NCI-H1694 treated with DMSO at 0.1 percent for 48 hours (cell line): ENCODE measurements at regions not wholly inside any gene's neighbourhood (a gene's known extent, or its start where the extent isn't known, plus 50 kb on each side); places are given as distances from the start of the nearest gene placed in this dataset.

Experiments used
- DNase-seq: peaks from one replicate; lab custom pipeline; 2025; lab: John Stamatoyannopoulos, UW

DNA sequence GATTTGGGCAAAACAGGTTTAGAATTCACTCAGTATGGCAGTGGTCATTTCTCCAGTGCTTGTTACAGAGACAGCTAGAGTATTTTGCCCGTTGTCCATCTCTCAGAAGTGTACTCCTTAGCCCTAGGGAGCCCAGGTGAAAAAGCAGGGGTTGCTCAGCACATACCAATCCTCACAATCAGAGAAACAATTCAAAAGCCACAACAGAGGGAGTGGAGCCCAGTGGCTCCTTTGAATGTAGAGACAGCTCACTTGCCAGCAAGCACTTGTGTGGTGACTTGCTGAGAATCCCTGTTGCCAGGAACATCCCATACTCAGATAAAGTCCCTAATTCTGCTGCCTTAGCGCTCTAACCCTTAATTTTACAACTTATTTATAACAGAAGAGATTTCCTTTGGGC lies 1488.3 kb downstream of the RPA4 start:
- no peak for DNase-seq

DNA sequence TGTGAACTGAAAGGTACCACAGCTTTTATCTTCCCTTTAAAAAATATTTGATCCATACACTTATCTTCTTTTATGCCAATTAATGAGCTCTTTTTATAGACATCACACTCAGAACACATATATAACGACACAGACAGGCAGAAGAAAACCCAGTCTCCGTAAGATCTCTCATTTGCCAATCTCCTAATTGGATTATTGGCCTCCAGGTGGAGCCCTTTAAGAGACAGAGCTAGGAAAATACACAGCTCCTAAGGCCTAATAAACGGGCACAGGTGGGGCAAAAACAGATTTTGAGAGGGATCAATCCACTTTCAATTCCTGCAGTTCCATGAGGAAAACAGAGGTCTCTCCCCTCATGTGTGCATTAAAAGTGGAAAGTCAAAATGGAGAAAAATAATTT lies 1495.4 kb downstream of the RPA4 start:
- no peak for DNase-seq

DNA sequence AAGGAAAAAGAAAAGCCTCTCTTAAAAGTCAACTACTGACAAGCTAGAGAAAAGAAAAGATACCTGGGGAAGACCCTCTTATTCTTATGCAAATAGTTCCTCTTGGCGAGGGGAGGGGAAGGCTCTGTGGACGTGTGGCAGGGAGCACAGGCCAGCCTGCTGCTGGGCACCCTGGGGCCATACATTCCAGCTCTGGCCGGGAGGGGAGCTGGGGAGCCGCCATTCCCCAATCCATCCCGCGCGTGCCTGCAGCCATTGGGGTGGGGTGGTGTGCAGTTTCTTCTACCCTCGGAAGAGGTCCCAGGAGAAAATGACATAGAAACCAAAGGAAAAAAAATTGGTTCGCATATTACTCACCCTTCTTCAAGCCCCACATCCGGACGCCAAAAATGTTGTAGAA lies 1496.4 kb downstream of the RPA4 start:
- no peak for DNase-seq

DNA sequence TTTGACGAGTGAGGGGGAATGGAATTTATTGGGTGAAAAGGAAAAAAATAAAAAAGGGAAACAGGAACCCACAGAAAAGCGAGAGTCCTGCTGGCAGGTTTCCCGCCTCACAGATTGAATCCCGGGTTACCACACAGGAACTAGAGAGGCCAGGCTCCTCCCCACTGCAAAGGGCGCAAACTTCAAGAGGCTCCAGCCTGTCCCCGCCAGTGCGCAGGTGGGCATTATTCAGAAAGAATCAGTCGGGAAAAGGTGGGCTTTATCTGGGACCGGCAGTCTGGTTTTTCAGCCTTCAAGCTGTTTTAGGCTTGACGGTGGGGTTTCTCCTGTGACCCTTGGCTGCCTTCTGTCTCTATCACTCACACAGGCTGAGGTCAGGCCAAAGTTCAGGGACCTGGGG lies 1496.8 kb downstream of the RPA4 start:
- DNase-seq: no peak

DNA sequence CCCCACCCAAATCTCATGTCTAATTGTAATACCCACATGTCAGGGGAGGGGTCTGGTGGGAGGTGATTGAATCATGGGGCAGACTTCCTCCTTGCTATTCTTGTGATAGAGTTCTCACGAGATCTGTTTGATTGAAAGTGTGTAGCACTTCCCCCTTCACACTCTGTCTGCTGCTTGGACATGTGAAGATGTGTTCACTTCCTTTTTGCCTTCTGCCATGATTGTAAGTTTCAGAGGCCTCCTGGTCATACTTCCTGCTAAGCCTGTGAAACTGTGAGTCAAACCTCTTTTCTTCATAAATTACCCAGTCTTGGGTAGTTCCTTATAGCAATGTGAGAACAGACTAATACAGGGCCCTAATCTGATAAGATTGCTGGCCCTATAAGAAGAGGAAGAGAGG lies 1514.8 kb downstream of the RPA4 start:
- DNase-seq: no peak

DNA sequence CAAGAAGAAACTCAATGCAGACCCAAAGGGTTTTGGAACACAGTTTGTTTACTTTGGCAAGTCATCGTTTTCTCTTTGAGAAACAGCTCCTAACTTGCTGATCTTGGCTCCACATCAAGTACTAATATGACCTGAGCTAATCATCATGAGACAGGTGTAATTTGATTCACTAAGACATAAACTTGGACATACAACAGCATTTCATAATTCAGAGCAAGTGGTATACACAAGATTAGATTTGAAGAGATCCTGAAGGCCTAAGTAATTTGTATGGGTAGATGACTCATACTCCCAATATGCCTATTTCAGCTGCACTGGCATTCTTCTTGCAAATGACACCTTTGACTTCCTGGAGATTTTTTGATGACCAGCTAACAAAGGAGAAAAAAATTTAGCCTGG lies 1521.7 kb downstream of the RPA4 start:
- no peak for DNase-seq

DNA sequence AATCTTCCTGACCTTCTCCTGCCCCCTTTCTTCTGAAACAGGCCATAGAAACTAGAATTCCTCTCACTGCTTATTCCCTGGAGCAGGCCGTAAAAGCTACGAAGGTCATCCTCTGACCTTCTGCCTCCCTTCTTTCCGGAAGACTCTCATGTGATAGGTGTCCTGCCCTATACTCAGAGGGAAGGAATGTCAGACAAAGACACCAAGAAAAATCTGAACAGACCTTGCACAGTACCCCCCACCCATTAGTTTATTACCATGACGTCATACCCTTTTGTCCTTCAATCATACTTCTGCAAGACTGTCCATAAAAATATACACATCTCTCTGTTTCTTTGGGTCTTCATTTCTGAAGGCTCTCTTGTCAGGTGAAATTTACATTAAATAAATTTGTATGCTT lies 1523.9 kb downstream of the RPA4 start:
- DNase-seq: no peak

DNA sequence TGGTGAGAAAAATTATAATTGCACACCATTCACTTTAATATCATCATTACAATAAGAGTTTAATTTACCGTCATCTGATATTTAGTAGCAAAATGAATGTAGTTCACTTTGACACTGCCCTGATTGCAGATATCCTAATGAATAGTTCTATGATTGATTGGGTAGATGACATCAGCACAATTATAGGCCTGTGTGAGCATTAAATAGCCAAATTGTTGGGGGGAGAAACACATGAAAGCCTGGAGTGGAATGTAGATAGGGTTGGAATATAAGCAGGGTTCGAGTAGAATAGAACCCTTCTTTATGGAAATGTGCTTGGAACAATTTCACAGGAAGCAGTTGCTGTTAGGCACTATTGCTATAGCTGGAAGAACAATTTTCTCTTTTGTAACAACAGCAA lies 1526.2 kb downstream of the RPA4 start:
- no peak for DNase-seq

DNA sequence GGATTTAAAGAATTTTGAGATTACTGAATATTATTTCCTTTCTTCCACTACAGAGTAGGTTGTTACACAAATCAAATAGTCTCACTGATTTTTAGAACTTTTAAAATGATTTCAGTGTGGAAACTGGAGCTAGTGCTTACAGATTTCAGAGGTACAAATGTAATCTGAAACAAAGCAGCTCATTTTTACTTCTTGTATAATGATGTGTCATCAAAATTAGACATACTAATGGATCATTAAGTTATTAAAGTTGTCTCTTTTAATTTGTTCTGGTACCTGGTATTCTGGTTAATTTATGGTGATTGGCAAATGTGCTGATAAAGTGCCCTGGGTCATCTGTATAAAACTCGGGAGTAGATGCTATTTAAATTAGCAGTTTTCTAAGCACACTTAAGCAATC lies 1528.3 kb downstream of the RPA4 start:
- no peak for DNase-seq

DNA sequence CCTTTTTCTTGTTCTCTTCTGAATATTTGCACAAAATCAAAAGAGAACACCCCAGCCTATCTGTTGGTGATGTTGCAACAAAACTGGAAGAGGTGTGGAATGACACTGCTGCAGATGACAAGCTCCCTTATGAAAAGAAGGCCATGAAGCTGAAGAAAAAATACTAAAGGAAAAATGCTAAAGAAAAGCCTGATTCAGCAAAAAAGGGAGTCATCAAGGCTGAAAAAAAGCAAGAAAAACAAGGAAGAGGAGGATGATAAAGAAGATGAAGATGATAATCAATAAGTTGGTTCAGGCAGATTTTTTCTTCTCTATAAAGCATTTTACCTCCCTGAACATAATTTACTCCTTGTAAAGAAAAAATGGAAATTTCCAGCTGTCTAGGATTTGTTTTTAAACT lies 1538.8 kb downstream of the RPA4 start:
- no peak for DNase-seq

DNA sequence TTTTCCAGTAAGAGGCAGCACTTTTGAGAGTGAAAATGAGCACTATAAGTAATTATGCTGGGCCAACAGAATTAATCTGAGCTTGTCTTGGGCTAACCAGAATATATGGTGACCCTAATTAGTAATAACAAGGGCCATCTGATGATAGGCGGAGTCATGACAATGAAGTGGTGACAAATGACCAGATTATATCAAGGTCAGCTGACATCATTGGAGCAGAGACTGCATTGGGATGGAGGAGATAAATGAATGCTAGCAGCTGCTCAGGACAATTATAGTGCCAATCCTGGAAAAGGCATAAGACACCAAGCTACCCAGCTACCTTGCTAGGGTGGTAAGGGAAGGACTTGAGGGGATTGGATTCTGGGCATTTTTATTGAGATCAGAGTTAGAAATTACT lies 1548.7 kb downstream of the RPA4 start:
- DNase-seq: no peak

DNA sequence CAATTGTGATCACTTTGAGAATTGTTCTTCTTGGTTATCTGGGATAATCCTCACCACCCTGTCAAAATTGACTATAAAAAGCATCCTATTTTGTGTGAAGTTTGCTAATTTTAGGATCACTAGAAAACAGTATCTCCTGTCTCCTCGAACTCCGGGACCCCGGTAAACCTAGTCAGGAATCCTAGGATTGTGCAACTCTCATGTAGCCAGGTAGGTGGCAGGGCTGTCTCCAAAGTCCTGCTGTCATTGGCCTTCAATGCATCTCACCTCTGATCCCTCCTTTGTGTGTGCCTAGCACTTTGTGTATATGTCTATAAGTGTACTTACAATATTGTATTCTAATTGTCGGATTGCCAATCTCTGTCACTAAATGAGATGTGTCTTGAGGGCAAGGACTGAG lies 1564.8 kb downstream of the RPA4 start:
- no peak for DNase-seq

DNA sequence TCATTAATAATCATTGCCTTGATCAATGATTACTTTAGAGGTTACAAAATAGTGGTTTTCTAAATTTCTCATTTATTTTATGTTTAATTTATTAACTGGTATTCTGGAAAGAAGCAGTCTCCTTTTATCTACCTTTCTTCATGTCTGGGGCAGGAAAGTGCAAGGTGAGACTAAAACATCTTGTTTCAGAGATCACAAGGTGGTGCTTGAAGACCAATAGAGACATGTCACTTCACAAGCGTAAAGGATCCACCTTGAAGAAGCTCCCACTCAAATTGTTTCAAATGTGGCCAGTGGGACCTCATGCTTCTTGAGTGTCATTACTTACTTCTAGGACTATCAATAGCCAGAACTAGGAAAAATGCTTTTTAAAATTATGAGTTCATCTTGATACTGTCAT lies 1568.7 kb downstream of the RPA4 start:
- no peak for DNase-seq

DNA sequence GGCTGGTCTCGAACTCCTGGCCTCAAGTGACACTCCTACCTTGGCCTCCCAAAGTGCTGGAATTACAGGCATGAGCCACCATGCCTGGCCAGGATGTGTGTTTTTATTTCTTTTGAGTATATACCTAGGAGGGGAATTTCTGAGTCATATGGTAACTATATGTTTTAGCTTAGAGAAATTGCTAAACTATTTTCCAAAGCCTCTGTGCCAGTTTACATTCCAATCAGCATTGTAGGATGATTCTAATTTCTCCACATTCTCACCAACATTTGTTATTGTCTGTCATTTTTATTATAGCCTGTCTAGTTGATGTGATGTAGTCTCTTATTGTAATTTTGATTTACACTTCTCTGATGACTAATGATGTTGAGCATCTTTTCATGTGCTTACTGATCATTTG lies 1576.0 kb downstream of the RPA4 start:
- no peak for DNase-seq

DNA sequence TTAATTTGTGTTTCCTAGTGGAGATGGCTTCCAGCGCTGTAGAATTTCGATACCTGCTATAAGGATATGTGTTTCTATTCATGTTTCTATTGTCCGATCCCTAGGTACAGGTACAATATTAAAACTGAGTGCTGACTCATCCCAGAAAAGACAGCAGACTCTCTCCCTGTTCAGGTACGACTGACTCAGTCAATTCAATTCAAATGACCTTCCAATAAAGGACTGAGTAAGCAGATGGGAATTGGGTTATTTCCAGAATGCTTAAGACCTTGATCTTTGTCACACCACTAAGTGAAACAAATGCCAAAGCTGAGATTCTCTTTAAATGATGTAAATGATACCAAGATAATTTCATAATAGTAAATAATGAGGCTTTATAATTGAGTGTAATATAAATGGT lies 1596.9 kb downstream of the RPA4 start:
- no peak for DNase-seq

DNA sequence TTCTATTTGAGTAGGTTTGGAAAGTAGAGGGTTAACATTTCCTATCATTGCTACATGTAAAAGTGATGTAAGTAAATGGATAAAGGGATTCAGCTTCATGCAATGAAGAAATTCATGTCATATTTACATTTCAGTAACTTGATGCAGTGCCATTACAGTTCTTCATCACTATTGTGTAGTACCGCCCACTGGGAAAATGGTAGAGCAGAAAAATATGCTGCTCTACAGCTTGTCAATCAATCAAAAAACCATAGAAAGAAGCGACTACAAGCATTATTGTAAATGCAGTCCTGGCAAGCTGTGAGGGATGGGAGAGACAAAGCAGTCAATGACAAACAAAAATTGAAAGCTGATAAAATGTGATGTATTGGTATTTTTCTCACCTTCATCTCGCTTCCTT lies 1597.9 kb downstream of the RPA4 start:
- DNase-seq: no peak

DNA sequence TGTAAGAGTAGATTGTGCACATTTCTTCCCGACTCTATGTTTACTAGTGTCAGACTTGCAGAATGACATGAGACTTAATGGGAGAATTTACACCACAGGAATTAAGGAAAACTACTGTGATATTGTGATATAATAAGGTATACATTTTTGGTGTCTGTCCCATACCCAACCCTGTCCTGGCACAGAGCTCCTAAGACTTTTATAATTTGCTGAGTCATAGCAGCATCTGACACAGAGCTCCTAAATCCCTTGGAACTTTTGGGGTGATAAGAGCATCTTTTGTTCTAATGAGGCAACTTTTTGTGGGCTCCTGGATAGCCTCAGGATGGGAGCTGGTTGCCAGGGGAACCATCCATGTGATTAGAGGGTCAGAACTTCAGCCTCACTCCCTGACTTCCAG lies 1607.0 kb downstream of the RPA4 start:
- no peak for DNase-seq

DNA sequence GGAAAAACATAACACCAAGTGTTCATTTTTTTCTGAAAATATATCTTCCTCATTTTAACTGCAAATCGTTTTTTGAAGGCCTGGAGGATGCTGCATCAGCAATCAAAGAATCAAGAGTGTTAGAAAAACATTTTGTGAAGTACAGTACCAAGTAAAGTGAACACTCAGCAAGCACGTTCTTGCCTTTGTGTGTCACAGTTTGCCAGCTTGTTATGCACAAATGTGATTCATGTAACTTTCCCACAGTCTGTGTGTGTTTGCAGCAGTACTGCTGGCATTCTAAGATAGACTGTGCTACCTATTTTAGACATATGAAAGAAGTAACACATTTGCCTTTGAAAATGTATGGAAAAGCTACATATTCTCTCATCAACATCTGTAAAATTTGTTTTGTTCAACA lies 1617.7 kb downstream of the RPA4 start:
- DNase-seq: no peak

DNA sequence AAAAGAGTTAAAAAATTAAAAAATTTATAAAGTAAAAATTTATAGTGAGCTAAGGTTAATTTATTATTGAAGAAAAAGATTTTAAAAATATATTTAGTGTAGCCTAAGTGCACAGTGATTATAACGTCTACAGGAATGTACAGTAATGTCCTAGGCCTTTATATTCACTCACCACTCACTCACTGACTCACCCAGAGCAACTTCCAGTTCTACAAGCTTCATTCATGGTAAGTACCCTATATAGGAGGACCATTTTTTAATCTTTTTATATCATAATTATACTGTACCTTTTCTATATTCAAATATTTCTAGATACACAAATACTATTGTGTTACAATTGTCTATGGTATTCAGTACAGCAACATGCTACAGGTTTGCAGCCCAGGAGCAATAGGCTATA lies 1623.2 kb downstream of the RPA4 start:
- DNase-seq: no peak

DNA sequence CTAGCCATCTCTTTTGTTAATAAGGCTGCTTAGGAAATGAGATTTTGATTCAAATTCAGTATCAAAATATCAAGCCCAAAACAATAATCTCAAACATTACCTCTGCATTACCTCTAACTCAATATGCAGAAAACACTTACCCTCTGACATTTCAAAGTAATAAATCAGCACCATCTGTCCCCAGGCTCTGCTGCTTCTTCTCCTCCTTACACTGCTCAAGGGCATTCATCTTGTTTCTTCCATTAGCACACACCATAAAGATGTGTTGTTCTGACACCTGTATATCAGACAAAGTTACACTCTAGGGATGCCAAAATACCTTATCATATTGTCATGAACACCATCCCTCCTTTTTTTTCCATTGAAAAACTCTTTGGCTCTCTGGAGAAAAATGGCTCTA lies 1630.3 kb downstream of the RPA4 start:
- no peak for DNase-seq

DNA sequence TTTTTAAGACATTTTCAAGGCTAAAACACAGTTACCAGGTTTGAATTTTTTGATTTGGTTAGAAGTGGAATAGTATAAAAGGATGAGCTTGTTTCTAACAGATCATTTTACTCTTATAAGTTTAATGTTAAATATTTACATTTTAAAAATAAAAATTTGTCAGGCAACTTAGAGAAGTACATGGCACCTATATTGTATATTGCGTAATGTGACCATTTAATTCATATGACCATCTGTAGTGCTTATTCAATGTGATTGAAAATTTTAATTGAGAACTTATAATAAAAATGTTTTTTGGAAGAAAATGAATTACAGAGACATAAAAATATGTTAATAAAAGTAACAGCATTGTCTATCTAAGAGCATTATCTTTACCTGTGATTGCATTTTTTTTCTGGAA lies 1632.4 kb downstream of the RPA4 start:
- no peak for DNase-seq

DNA sequence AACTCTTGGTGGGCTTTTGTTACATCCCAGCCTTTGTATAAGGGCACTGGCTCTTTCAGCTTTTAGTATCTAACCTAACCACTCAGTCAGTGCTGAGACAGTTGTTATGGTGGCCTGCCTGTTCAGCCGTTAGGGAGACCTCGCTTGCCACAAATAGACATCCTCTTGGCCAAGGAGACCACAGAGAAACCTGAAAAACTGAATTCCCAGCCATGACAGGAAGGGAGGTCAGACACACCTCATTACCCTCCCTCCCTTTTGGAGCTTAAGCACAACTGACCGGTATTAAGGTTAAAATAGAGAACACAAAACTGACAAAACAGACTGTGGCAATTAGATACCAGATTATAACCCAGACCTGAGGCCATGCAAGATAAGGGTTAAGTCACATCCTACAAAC lies 1639.3 kb downstream of the RPA4 start:
- DNase-seq: no peak

DNA sequence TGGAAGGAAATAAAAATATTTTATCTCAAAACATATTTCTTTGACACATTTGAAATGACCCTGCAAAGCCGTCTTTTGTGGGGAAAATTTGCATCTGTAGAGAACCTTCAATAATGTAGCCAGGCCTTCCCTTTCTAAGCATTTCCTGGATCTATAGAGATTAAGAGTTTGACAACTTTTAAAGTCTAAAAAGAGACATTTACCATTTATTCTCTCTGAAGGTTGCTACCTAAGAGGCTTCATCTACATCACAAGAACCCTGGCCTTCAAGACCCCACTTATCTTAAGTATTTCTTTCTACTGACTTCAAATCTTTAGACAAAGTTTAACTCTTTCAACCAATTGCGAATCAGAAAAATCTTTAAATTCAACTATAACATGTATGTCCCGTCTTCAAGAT lies 1639.8 kb downstream of the RPA4 start:
- no peak for DNase-seq

DNA sequence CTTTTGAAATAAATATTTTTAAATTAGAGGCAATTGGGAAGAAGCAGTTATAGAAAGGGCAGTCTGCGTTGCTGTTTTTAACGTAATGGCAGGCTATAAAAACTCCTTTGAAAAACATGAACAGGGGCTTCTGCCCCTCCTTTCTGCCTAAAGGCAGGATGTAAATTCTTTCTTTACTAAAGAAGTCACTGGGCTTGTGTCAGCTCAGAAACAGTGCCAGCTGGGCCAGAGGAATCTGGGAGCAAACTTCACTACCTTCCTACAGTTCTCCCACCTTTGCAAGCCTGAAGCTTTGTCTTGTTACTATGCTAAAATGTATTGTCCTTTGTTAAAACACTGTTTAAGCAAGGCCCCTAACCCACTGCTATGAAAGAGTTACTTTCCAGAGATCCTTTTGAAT lies 1664.8 kb downstream of the RPA4 start:
- DNase-seq: no peak

DNA sequence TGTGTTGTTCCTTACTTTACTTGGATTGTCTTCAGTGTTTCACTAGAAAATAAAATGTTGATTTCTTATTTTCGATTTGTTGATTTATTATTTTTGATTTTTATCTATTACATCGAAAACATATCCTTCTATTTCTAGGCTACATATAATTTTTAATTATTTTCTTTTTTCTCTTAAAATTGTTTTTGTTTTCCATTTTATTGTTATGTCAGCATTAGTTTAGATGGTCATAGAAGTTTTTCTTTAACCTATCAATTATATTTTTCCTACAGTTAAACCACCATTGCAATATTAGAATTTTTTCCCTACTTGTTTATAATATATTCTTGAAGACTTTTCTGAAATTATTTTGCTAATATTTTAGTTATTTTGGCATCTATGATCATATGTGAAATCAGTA lies 1685.1 kb downstream of the RPA4 start:
- DNase-seq: no peak

DNA sequence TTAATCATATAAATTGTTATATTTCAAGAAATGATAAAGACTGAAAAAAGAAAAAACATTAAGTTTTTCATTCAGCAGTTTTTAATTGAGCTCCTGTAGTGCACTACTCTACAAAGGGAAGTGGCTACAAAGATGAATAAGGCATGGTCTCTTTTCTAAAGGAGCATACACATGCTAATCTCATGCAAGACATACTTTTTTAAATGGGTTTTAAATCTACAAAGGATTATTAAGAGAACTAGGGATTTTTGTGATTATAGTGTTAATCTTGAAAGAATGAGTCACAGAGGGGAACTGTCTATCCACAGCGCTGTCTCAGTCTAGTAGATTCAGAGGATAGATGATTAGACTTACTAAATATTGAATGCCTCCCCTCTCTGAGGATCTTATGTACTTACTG lies 1722.2 kb downstream of the RPA4 start:
- DNase-seq: no peak
